ENCODE measurements at regions not wholly inside any gene's neighbourhood (a gene's known extent, or its start where the extent isn't known, plus 50 kb on each side); places are given as distances from the start of the nearest gene placed in this dataset.
"Not testable (repeated sequence)": the region's sequence is repeated elsewhere in the genome, so short reads cannot be mapped to it uniquely, and the experiment has no call there.

DNA sequence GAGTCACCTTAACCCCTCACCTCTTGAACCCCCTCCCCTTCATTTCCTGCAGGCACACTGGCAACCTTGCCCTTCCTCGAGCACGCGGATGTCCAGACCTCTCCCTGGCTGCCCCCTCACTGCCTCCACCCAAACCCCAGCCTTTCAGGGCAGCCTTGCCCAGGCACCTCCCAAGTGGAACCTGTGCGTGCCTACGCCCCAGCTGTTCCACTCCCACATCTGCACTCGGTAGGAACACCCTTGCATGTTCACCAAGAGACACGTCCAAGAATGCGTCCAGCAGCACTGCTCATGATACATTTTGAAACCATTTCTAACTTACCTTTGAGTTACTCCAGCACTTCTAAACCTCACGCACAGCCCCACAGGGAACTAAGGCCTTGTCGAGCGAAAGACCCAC is 93.8 kb upstream of the YWHAQ start:
- no peaks in the 10 kb centered on the region for H3K27me3 ChIP-seq (replicated peaks in 2 of 5; ENCODE audit: control insufficient read depth in 4 of 5, insufficient read depth in 5 of 5, low read length in 4 of 5)
- H3K4me3 ChIP-seq (ENCODE audit: control insufficient read depth in 1 of 7, extremely low read depth in 1 of 7, insufficient read depth in 4 of 7, low read depth in 2 of 7, low read length in 6 of 7), result no peak overlapping the region
- no peaks in the 10 kb centered on the region for H3K36me3 ChIP-seq (ENCODE audit: control insufficient read depth in 4 of 4, insufficient read depth in 4 of 4, low read length in 3 of 4)
- WGBS (ENCODE audit: insufficient coverage), result 96% methylated on average over 10 of the region's 11 CpGs
- peaks cover 0 to 3% (median 0%) of the 10 kb centered on the region in 4 experiments for H3K4me1 ChIP-seq (ENCODE audit: control extremely low read depth in 1 of 4, control insufficient read depth in 4 of 4, insufficient read depth in 4 of 4, low read length in 3 of 4)
- ChIA-PET POLR2A (interaction anchor here (0.6 kb wide), 1 partner anchor 167 kb away, joined by 3 read pairs; no protein-coding TSS in a partner anchor), CTCF (no interaction called here)
- DNase-seq, result no peak
- no peaks in the 10 kb centered on the region for H3K9me3 ChIP-seq (ENCODE audit: control extremely low read depth in 1 of 5, control insufficient read depth in 4 of 5, insufficient read depth in 2 of 5, low read depth in 1 of 5, low read length in 4 of 5)
- no peak overlapping the region for H3K27ac ChIP-seq (ENCODE audit: insufficient read depth in 1 of 2, low read depth in 1 of 2, low read length in 2 of 2, poor library complexity in 1 of 2, severe bottlenecking in 2 of 2)

DNA sequence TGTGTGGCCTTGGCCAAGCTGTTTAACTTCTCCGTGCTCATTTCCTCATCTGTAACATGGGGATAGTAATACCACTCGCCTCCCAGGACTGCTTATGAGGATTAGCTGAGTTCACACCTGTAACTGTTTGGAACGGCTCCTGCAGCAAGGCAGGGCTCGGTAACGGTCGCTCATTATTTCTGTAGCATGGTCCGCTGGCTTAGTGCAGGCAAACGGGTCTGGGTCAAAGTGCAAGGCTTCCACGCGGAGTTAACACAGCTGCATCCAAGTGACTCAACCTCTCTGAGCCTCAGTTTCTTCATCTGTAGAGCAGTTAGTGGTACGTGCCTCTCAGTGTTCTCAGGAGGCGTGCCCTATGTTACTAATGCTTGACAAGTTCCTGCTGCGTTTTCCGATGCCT is 94.3 kb upstream of the YWHAQ start:
- H3K4me1 ChIP-seq (ENCODE audit: control extremely low read depth in 1 of 4, control insufficient read depth in 4 of 4, insufficient read depth in 4 of 4, low read length in 3 of 4), result peaks cover 0 to 3% (median 0%) of the 10 kb centered on the region in 4 experiments
- no peak overlapping the region for H3K27ac ChIP-seq (ENCODE audit: insufficient read depth in 1 of 2, low read depth in 1 of 2, low read length in 2 of 2, poor library complexity in 1 of 2, severe bottlenecking in 2 of 2)
- H3K4me3 ChIP-seq (ENCODE audit: control insufficient read depth in 1 of 7, extremely low read depth in 1 of 7, insufficient read depth in 4 of 7, low read depth in 2 of 7, low read length in 6 of 7), result no peak overlapping the region
- H3K27me3 ChIP-seq (replicated peaks in 2 of 5; ENCODE audit: control insufficient read depth in 4 of 5, insufficient read depth in 5 of 5, low read length in 4 of 5), result no peaks in the 10 kb centered on the region
- DNase-seq, result no peak
- POLR2A ChIA-PET, result interaction anchor here (0.6 kb wide), 1 partner anchor 167 kb away, joined by 3 read pairs; no protein-coding TSS in a partner anchor
- no peaks in the 10 kb centered on the region for H3K36me3 ChIP-seq (ENCODE audit: control insufficient read depth in 4 of 4, insufficient read depth in 4 of 4, low read length in 3 of 4)
- CTCF ChIA-PET, result no interaction called here
- H3K9me3 ChIP-seq (ENCODE audit: control extremely low read depth in 1 of 5, control insufficient read depth in 4 of 5, insufficient read depth in 2 of 5, low read depth in 1 of 5, low read length in 4 of 5), result no peaks in the 10 kb centered on the region
- WGBS (ENCODE audit: insufficient coverage), result 92% methylated on average over 14 of the region's 14 CpGs

GRCh38 chr2:9726016-9726415 is 95.2 kb upstream of the YWHAQ start:
- DNase-seq; H3K4me1 ChIP-seq (ENCODE audit: control extremely low read depth in 1 of 4, control insufficient read depth in 4 of 4, insufficient read depth in 4 of 4, low read length in 3 of 4); POLR2A ChIA-PET; H3K36me3 ChIP-seq (ENCODE audit: control insufficient read depth in 4 of 4, insufficient read depth in 4 of 4, low read length in 3 of 4); H3K4me3 ChIP-seq (ENCODE audit: control insufficient read depth in 1 of 7, extremely low read depth in 1 of 7, insufficient read depth in 4 of 7, low read depth in 2 of 7, low read length in 6 of 7); H3K27ac ChIP-seq (ENCODE audit: insufficient read depth in 1 of 2, low read depth in 1 of 2, low read length in 2 of 2, poor library complexity in 1 of 2, severe bottlenecking in 2 of 2); H3K9me3 ChIP-seq (ENCODE audit: control extremely low read depth in 1 of 5, control insufficient read depth in 4 of 5, insufficient read depth in 2 of 5, low read depth in 1 of 5, low read length in 4 of 5); H3K27me3 ChIP-seq (replicated peaks in 2 of 5; ENCODE audit: control insufficient read depth in 4 of 5, insufficient read depth in 5 of 5, low read length in 4 of 5): not testable (repeated sequence)
- CTCF ChIA-PET, result interaction anchor here (1.4 kb wide), 1 partner anchor 12 kb away, joined by 4 read pairs; no protein-coding TSS in a partner anchor
- no CpG with 5 or more reads among the region's 3 CpGs for WGBS (ENCODE audit: insufficient coverage)

- H3K27ac ChIP-seq (ENCODE audit: insufficient read depth in 1 of 2, low read depth in 1 of 2, low read length in 2 of 2, poor library complexity in 1 of 2, severe bottlenecking in 2 of 2); H3K9me3 ChIP-seq (ENCODE audit: control extremely low read depth in 1 of 5, control insufficient read depth in 4 of 5, insufficient read depth in 2 of 5, low read depth in 1 of 5, low read length in 4 of 5); POLR2A ChIA-PET; H3K4me1 ChIP-seq (ENCODE audit: control extremely low read depth in 1 of 4, control insufficient read depth in 4 of 4, insufficient read depth in 4 of 4, low read length in 3 of 4); H3K4me3 ChIP-seq (ENCODE audit: control insufficient read depth in 1 of 7, extremely low read depth in 1 of 7, insufficient read depth in 4 of 7, low read depth in 2 of 7, low read length in 6 of 7); H3K36me3 ChIP-seq (ENCODE audit: control insufficient read depth in 4 of 4, insufficient read depth in 4 of 4, low read length in 3 of 4); DNase-seq; H3K27me3 ChIP-seq (replicated peaks in 2 of 5; ENCODE audit: control insufficient read depth in 4 of 5, insufficient read depth in 5 of 5, low read length in 4 of 5); CTCF ChIA-PET: not testable (repeated sequence)
- WGBS (ENCODE audit: insufficient coverage), result no CpG with 5 or more reads among the region's 4 CpGs
These were observed 99.7 kb upstream of the YWHAQ start for GRCh38 chr2:9730523-9730922.

GRCh38 chr2:9732824-9733223 is 102.0 kb upstream of the YWHAQ start:
- CTCF ChIA-PET, result no interaction called here
- POLR2A ChIA-PET, result no interaction called here
- H3K36me3 ChIP-seq (ENCODE audit: control insufficient read depth in 4 of 4, insufficient read depth in 4 of 4, low read length in 3 of 4), result no peaks in the 10 kb centered on the region
- peaks cover 0 to 15% (median 4%) of the 10 kb centered on the region in 4 experiments for H3K4me1 ChIP-seq (ENCODE audit: control extremely low read depth in 1 of 4, control insufficient read depth in 4 of 4, insufficient read depth in 4 of 4, low read length in 3 of 4)
- no peak overlapping the region for H3K4me3 ChIP-seq (ENCODE audit: control insufficient read depth in 1 of 7, extremely low read depth in 1 of 7, insufficient read depth in 4 of 7, low read depth in 2 of 7, low read length in 6 of 7)
- 100% methylated on average over 1 of the region's 3 CpGs for WGBS (ENCODE audit: insufficient coverage)
- H3K27ac ChIP-seq (ENCODE audit: insufficient read depth in 1 of 2, low read depth in 1 of 2, low read length in 2 of 2, poor library complexity in 1 of 2, severe bottlenecking in 2 of 2), result no peak overlapping the region
- no peaks in the 10 kb centered on the region for H3K27me3 ChIP-seq (replicated peaks in 2 of 5; ENCODE audit: control insufficient read depth in 4 of 5, insufficient read depth in 5 of 5, low read length in 4 of 5)
- peaks cover 0 to 8% (median 0%) of the 10 kb centered on the region in 5 experiments for H3K9me3 ChIP-seq (ENCODE audit: control extremely low read depth in 1 of 5, control insufficient read depth in 4 of 5, insufficient read depth in 2 of 5, low read depth in 1 of 5, low read length in 4 of 5)
- no peak for DNase-seq

DNA sequence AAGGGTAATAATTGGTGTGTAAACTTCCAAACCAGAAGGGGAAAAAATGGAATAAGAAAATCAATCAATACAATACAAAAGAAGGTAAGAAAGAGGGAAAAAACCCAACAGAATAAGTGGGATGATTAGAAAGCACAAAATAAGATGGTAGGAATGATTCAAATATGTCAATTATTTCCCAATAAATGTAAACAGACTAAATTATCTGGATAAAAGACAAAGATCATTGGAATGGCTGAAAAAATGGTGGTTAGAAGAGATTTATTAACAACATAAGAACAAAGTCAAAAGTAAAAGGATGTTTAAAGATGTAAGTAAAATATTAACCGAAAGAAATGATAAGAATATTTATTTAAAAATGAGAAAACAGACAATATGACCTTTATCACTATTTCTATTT is 103.5 kb upstream of the YWHAQ start:
- POLR2A ChIA-PET, result no interaction called here
- peaks cover 0 to 8% (median 0%) of the 10 kb centered on the region in 5 experiments for H3K9me3 ChIP-seq (ENCODE audit: control extremely low read depth in 1 of 5, control insufficient read depth in 4 of 5, insufficient read depth in 2 of 5, low read depth in 1 of 5, low read length in 4 of 5)
- no peak overlapping the region for H3K27ac ChIP-seq (ENCODE audit: insufficient read depth in 1 of 2, low read depth in 1 of 2, low read length in 2 of 2, poor library complexity in 1 of 2, severe bottlenecking in 2 of 2)
- H3K36me3 ChIP-seq (ENCODE audit: control insufficient read depth in 4 of 4, insufficient read depth in 4 of 4, low read length in 3 of 4), result no peaks in the 10 kb centered on the region
- H3K4me1 ChIP-seq (ENCODE audit: control extremely low read depth in 1 of 4, control insufficient read depth in 4 of 4, insufficient read depth in 4 of 4, low read length in 3 of 4), result peaks cover 0 to 25% (median 12%) of the 10 kb centered on the region in 4 experiments
- no peak for DNase-seq
- H3K4me3 ChIP-seq (ENCODE audit: control insufficient read depth in 1 of 7, extremely low read depth in 1 of 7, insufficient read depth in 4 of 7, low read depth in 2 of 7, low read length in 6 of 7), result no peak overlapping the region
- no peaks in the 10 kb centered on the region for H3K27me3 ChIP-seq (replicated peaks in 2 of 5; ENCODE audit: control insufficient read depth in 4 of 5, insufficient read depth in 5 of 5, low read length in 4 of 5)
- CTCF ChIA-PET, result no interaction called here
- no CpG with 5 or more reads among the region's 1 CpG for WGBS (ENCODE audit: insufficient coverage)

DNA sequence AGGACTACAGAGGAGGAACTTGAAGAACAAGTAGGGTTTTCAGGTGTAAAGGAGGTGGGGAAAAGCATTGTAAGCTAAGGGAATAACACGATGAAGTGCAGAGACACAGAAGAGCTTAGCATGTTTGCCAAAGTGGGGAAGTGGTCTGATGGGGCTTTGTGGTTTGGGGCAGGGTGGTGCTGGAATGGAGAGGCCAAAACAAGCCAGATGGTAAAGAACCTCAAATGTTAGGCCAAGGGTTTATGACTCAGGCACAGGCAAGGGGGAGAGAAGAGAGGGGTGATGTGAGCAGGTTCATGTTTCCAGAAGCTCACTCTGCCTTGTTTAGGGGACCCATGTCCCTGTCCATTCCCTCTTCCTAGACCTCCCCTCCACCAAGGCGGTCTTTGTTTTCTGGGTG is 104.5 kb upstream of the YWHAQ start:
- ChIA-PET CTCF (interaction anchor here (1.8 kb wide), 1 partner anchor 23 kb away, joined by 4 read pairs; no protein-coding TSS in a partner anchor), POLR2A (no interaction called here)
- H3K9me3 ChIP-seq (ENCODE audit: control extremely low read depth in 1 of 5, control insufficient read depth in 4 of 5, insufficient read depth in 2 of 5, low read depth in 1 of 5, low read length in 4 of 5), result peaks cover 0 to 8% (median 0%) of the 10 kb centered on the region in 5 experiments
- no peak overlapping the region for H3K4me3 ChIP-seq (ENCODE audit: control insufficient read depth in 1 of 7, extremely low read depth in 1 of 7, insufficient read depth in 4 of 7, low read depth in 2 of 7, low read length in 6 of 7)
- no peaks in the 10 kb centered on the region for H3K27me3 ChIP-seq (replicated peaks in 2 of 5; ENCODE audit: control insufficient read depth in 4 of 5, insufficient read depth in 5 of 5, low read length in 4 of 5)
- no peaks in the 10 kb centered on the region for H3K36me3 ChIP-seq (ENCODE audit: control insufficient read depth in 4 of 4, insufficient read depth in 4 of 4, low read length in 3 of 4)
- peak in 2 of 3 donors; percentile 58 to 62 for DNase-seq
- H3K4me1 ChIP-seq (ENCODE audit: control extremely low read depth in 1 of 4, control insufficient read depth in 4 of 4, insufficient read depth in 4 of 4, low read length in 3 of 4), result peaks cover 0 to 28% (median 17%) of the 10 kb centered on the region in 4 experiments
- H3K27ac ChIP-seq (ENCODE audit: insufficient read depth in 1 of 2, low read depth in 1 of 2, low read length in 2 of 2, poor library complexity in 1 of 2, severe bottlenecking in 2 of 2), result no peak overlapping the region
- whole genome bisulfite sequencing (ENCODE audit: insufficient coverage), result 80% methylated on average over 1 of the region's 2 CpGs
